ENCODE measurements at regions not wholly inside any gene's neighbourhood (a gene's known extent, or its start where the extent isn't known, plus 50 kb on each side); places are given as distances from the start of the nearest gene placed in this dataset.

DNA sequence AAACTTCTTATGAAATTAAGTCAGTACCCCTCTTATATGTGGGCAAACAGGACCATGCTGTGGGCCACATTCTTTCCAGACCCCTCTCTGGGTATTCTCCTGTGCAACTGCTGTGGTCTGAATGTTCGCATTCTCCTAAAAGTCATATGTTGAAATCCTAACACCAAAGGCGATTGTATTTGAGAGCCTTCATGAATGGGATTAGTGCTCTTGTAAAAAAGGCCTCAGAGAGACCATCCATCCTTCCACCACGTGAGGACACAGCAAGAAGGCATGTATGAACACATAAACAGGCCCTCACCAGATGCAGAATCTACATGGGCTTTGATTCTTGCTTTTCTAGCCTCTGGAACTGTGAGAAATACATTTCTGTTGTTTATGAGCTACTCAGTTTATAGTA, 68.0 kb upstream of the NAALADL2 start:
- TF ChIP-seq, protein P1, sequence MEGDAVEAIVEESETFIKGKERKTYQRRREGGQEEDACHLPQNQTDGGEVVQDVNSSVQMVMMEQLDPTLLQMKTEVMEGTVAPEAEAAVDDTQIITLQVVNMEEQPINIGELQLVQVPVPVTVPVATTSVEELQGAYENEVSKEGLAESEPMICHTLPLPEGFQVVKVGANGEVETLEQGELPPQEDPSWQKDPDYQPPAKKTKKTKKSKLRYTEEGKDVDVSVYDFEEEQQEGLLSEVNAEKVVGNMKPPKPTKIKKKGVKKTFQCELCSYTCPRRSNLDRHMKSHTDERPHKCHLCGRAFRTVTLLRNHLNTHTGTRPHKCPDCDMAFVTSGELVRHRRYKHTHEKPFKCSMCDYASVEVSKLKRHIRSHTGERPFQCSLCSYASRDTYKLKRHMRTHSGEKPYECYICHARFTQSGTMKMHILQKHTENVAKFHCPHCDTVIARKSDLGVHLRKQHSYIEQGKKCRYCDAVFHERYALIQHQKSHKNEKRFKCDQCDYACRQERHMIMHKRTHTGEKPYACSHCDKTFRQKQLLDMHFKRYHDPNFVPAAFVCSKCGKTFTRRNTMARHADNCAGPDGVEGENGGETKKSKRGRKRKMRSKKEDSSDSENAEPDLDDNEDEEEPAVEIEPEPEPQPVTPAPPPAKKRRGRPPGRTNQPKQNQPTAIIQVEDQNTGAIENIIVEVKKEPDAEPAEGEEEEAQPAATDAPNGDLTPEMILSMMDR (IDR thresholded peaks at IDR 0.05) = no peak
- no peak for TF ChIP-seq POLR2A (IDR thresholded peaks at IDR 0.05)
